ENCODE measurements at regions not wholly inside any gene's neighbourhood (a gene's known extent, or its start where the extent isn't known, plus 50 kb on each side); places are given as distances from the start of the nearest gene placed in this dataset.
"Not testable (repeated sequence)": the region's sequence is repeated elsewhere in the genome, so short reads cannot be mapped to it uniquely, and the experiment has no call there.

- no peak for DNase-seq (ENCODE audit: low read depth)
Observed at GRCh38 chr11:110347660-110348059, 51.2 kb upstream of the RDX start.

GRCh38 chr11:110349138-110349996 is 53.0 kb upstream of the RDX start:
- no peak for DNase-seq (ENCODE audit: low read depth)

- DNase-seq (ENCODE audit: low read depth): not testable (repeated sequence)
Observed at GRCh38 chr11:110349997-110350383, 53.6 kb upstream of the RDX start.

- no peak for DNase-seq (ENCODE audit: low read depth)
Observed at GRCh38 chr11:110355011-110355744, 58.8 kb upstream of the RDX start.

GRCh38 chr11:110356762-110357671 is 60.6 kb upstream of the RDX start:
- no peak for DNase-seq (ENCODE audit: low read depth)

GRCh38 chr11:110358336-110358735 is 61.9 kb upstream of the RDX start:
- DNase-seq (ENCODE audit: low read depth): no peak

GRCh38 chr11:110360781-110361408 is 64.5 kb upstream of the RDX start:
- not testable (repeated sequence) for DNase-seq (ENCODE audit: low read depth)

- DNase-seq (ENCODE audit: low read depth): no peak
Observed at GRCh38 chr11:110362971-110363509, 66.6 kb upstream of the RDX start.

GRCh38 chr11:110366291-110366690 is 63.5 kb upstream of the FDX1 start:
- no peak for DNase-seq (ENCODE audit: low read depth)

GRCh38 chr11:110367571-110367970 is 62.2 kb upstream of the FDX1 start:
- no peak for DNase-seq (ENCODE audit: low read depth)

GRCh38 chr11:110371084-110371483 is 58.7 kb upstream of the FDX1 start:
- no peak for DNase-seq (ENCODE audit: low read depth)

GRCh38 chr11:110373051-110373702 is 56.6 kb upstream of the FDX1 start:
- DNase-seq (ENCODE audit: low read depth): peak; percentile 28

- no peak for DNase-seq (ENCODE audit: low read depth)
Observed at GRCh38 chr11:110374921-110375320, 54.8 kb upstream of the FDX1 start.

- no peak for DNase-seq (ENCODE audit: low read depth)
Observed at GRCh38 chr11:110375351-110375750, 54.4 kb upstream of the FDX1 start.

GRCh38 chr11:110376021-110376420 is 53.7 kb upstream of the FDX1 start:
- no peak for DNase-seq (ENCODE audit: low read depth)

GRCh38 chr11:110376711-110377324 is 52.9 kb upstream of the FDX1 start:
- peak; percentile 64 for DNase-seq (ENCODE audit: low read depth)

- DNase-seq (ENCODE audit: low read depth): no peak
Observed at GRCh38 chr11:110377434-110377833, 52.3 kb upstream of the FDX1 start.

GRCh38 chr11:110379261-110379660 is 50.5 kb upstream of the FDX1 start:
- no peak for DNase-seq (ENCODE audit: low read depth)

GRCh38 chr11:110379936-110380335 is 49.8 kb upstream of the FDX1 start:
- no peak for DNase-seq (ENCODE audit: low read depth)
